Mesothelial cell of epicardium (in vitro differentiated cells): ENCODE measurements at regions not wholly inside any gene's neighbourhood (a gene's known extent, or its start where the extent isn't known, plus 50 kb on each side); places are given as distances from the start of the nearest gene placed in this dataset.

ENCODE experiments used
- DNase-seq, 2 experiments: peaks; one replicate each; pipeline ENCODE4 v3.0.0; 2021; ENCODE audit warnings: low spot score in 2 of 2; ENCODE audit not compliant: unreplicated experiment in 2 of 2
- H3K27ac Mint-ChIP-seq: 2 replicates; pipeline ENCODE4 v1.8.0; 2021; ENCODE audit warnings: mixed read lengths
- H3K27me3 Mint-ChIP-seq: 2 replicates; pipeline ENCODE4 v1.8.0; 2021; ENCODE audit warnings: low read depth, mixed read lengths
- H3K36me3 Mint-ChIP-seq: 2 replicates; pipeline ENCODE4 v1.8.0; 2021; ENCODE audit warnings: mixed read lengths
- H3K4me1 Mint-ChIP-seq: 2 replicates; pipeline ENCODE4 v1.8.0; 2021; ENCODE audit warnings: mixed read lengths
- H3K4me3 Mint-ChIP-seq: 2 replicates; pipeline ENCODE4 v1.8.0; 2021; ENCODE audit warnings: mild to moderate bottlenecking, moderate library complexity, mixed read lengths
- H3K9me3 Mint-ChIP-seq: 2 replicates; pipeline ENCODE4 v1.8.0; 2021; ENCODE audit warnings: mixed read lengths
- CTCF ChIP-seq: fragments of 200-600 bp; sonication (generic); IDR thresholded peaks from one replicate; pipeline ENCODE4 v1.5.0; 2021; ENCODE audit warnings: antibody characterized with exemption; ENCODE audit not compliant: unreplicated experiment

DNA sequence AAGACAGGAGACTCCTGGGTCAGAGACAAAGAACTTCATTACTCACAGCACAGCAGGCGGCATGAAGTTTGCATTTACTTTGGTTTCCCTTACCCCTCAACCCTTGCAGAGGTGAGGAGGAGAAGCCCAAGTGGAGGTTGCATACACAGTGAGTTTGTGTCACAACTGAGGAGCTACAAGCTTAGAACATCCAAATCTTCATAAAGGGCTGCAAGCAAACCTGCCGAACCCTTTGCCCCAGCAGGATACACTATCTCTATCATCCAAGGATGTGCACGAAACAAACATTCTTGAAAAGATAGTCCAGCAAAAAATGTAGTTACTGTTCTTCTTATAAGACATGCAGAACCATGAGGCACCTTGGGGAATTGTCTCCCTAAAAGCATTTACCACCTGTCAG is 493.5 kb downstream of the SETD4 start:
- no peaks in the 10 kb centered on the region for H3K36me3 Mint-ChIP-seq
- no peak overlapping the region for H3K4me3 Mint-ChIP-seq
- peaks cover 3% of the 10 kb centered on the region for H3K4me1 Mint-ChIP-seq

GRCh38 chr21:35565204-35565611 is 495.1 kb downstream of the SETD4 start:
- Mint-ChIP-seq H3K27ac (no peak overlapping the region), H3K36me3 (no peaks in the 10 kb centered on the region), H3K4me1 (peaks cover 3% of the 10 kb centered on the region), H3K4me3 (no peak overlapping the region), H3K27me3 (peaks cover 9% of the 10 kb centered on the region), H3K9me3 (peaks cover 14% of the 10 kb centered on the region)
- TF ChIP-seq CTCF: no peak
- no peak for DNase-seq

More for the DNA sequence above, 493.5 kb downstream of the SETD4 start:
- TF ChIP-seq CTCF: no peak
- Mint-ChIP-seq H3K27ac (no peak overlapping the region), H3K9me3 (peaks cover 14% of the 10 kb centered on the region), H3K27me3 (peaks cover 8% of the 10 kb centered on the region)
- no peak for DNase-seq

GRCh38 chr21:35563885-35564451 is 496.4 kb downstream of the SETD4 start:
- H3K9me3 Mint-ChIP-seq: peaks cover 14% of the 10 kb centered on the region
- peaks cover 9% of the 10 kb centered on the region for H3K27me3 Mint-ChIP-seq
- H3K36me3 Mint-ChIP-seq: no peaks in the 10 kb centered on the region
- peaks cover 3% of the 10 kb centered on the region for H3K4me1 Mint-ChIP-seq
- H3K4me3 Mint-ChIP-seq: no peak overlapping the region
- no peak for DNase-seq
- no peak overlapping the region for H3K27ac Mint-ChIP-seq
- no peak for TF ChIP-seq CTCF

DNA sequence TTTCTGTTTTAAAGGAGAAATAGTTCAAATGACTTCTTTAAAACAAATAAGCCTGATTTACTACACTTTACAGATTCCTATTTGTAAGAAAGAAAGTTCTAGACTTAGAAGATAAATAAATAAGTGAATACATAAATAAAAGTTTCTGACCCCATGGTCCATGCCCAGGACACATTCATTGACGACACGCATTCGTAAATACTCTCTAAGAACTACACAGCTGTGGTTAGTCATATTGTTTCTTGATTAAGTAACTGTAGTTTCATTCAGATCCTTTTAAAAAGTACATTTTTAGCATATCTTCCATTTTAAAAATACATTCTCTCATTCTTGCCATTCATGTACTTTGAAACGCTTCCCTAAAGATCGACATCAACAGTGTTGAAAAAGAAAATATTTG is 497.4 kb downstream of the SETD4 start:
- no peak for TF ChIP-seq CTCF
- no peak for DNase-seq
- H3K9me3 Mint-ChIP-seq: peaks cover 9% of the 10 kb centered on the region
- H3K4me3 Mint-ChIP-seq: no peak overlapping the region
- H3K27me3 Mint-ChIP-seq: peaks cover 9% of the 10 kb centered on the region
- H3K27ac Mint-ChIP-seq: no peak overlapping the region
- no peaks in the 10 kb centered on the region for H3K36me3 Mint-ChIP-seq
- peaks cover 3% of the 10 kb centered on the region for H3K4me1 Mint-ChIP-seq

GRCh38 chr21:35561116-35561515 is 499.2 kb downstream of the SETD4 start:
- Mint-ChIP-seq H3K4me3 (no peak overlapping the region), H3K36me3 (no peaks in the 10 kb centered on the region), H3K9me3 (no peaks in the 10 kb centered on the region), H3K27me3 (peaks cover 5% of the 10 kb centered on the region), H3K4me1 (peaks cover 3% of the 10 kb centered on the region), H3K27ac (no peak overlapping the region)
- no peak for TF ChIP-seq CTCF
- DNase-seq: no peak

- no peaks in the 10 kb centered on the region for H3K36me3 Mint-ChIP-seq
- DNase-seq: no peak
- no peak overlapping the region for H3K27ac Mint-ChIP-seq
These were observed 500.5 kb downstream of the SETD4 start for GRCh38 chr21:35559829-35560225.

More at GRCh38 chr21:35559829-35560225, 500.5 kb downstream of the SETD4 start:
- peaks cover 8% of the 10 kb centered on the region for H3K27me3 Mint-ChIP-seq
- H3K4me1 Mint-ChIP-seq: peaks cover 3% of the 10 kb centered on the region
- no peak for TF ChIP-seq CTCF
- H3K9me3 Mint-ChIP-seq: no peaks in the 10 kb centered on the region
- H3K4me3 Mint-ChIP-seq: no peak overlapping the region
